ENCODE measurements at regions not wholly inside any gene's neighbourhood (a gene's known extent, or its start where the extent isn't known, plus 50 kb on each side); places are given as distances from the start of the nearest gene placed in this dataset.

GRCh38 chr1:102234753-102235359 is 238.1 kb upstream of the OLFM3 start (continued):
- no peak for TF ChIP-seq REST (IDR thresholded peaks at IDR 0.05; ENCODE audit: low read depth, low read length)
- TF ChIP-seq FOXJ3 (CRISPR knock-in tag; IDR thresholded peaks at IDR 0.05), result no peak
- TF ChIP-seq MXI1 (IDR thresholded peaks at IDR 0.05; ENCODE audit: low read depth, low read length), result no peak
- TF ChIP-seq JUND (IDR thresholded peaks at IDR 0.05), result no peak
- no peak for TF ChIP-seq GATA2 (CRISPR knock-in tag; IDR thresholded peaks at IDR 0.05)
- TF ChIP-seq ZBTB33 (IDR thresholded peaks at IDR 0.05; ENCODE audit: borderline replicate concordance, low read depth), result no peak
- no peak for TF ChIP-seq GABPA (IDR thresholded peaks at IDR 0.05; ENCODE audit: low read depth)
- no peak for TF ChIP-seq EP300 (IDR thresholded peaks at IDR 0.05; ENCODE audit: borderline replicate concordance in 1 of 2, low read depth in 1 of 2, low read length in 1 of 2)

DNA sequence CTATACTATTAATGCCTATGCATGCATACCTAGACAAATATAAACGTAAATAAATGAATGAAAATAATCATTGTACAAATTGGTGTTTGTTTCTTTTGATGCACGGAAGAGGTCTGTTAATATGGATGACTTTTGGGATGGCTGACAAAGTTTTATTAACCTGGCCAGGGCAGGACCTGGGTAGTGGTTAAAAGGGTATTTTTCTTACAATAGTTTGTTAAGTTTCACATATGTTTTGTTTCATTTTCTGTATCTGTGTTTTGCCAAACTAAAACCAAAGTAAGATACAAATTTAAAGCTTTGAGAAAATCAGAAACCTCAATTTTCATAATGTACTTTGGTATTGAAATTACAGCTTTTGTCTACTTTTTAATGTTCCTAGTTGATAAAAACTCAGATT is 222.7 kb upstream of the OLFM3 start:
- CTCF ChIA-PET, result no interaction called here
- no peaks in the 10 kb centered on the region for H3K27me3 ChIP-seq (ENCODE audit: insufficient read depth)
- H3K4me3 ChIP-seq (ENCODE audit: low read depth in 2 of 2, low read length in 1 of 2), result no peak overlapping the region
- POLR2A ChIA-PET, result no interaction called here
- H3K9ac ChIP-seq, result no peak overlapping the region
- no peak overlapping the region for H2AFZ ChIP-seq (ENCODE audit: low read depth)
- H3F3A ChIP-seq (replicated peaks; ENCODE audit: insufficient read depth), result no peaks in the 10 kb centered on the region
- H3K9me3 ChIP-seq, result no peaks in the 10 kb centered on the region
- no peak for DNase-seq
- no peaks in the 10 kb centered on the region for H4K20me1 ChIP-seq (ENCODE audit: insufficient read depth)
- TF ChIP-seq RAD21 (IDR thresholded peaks at IDR 0.05; ENCODE audit: low read length) (no peak), FOXJ3 (CRISPR knock-in tag; IDR thresholded peaks at IDR 0.05) (no peak), TEAD4 (IDR thresholded peaks at IDR 0.05; ENCODE audit: borderline replicate concordance, insufficient read depth) (no peak), FOXM1 (IDR thresholded peaks at IDR 0.05; ENCODE audit: low read depth) (no peak), TCF12 (IDR thresholded peaks at IDR 0.05) (no peak), REST (IDR thresholded peaks at IDR 0.05; ENCODE audit: low read depth, low read length) (no peak), YY1 (IDR thresholded peaks at IDR 0.05; ENCODE audit: low read depth) (no peak), SMC3 (IDR thresholded peaks at IDR 0.05; ENCODE audit: low read depth, low read length) (no peak), JUND (IDR thresholded peaks at IDR 0.05) (no peak), TAF1 (IDR thresholded peaks at IDR 0.05; ENCODE audit: borderline replicate concordance, low read depth, low read length) (no peak)
- TF ChIP-seq, protein P1, sequence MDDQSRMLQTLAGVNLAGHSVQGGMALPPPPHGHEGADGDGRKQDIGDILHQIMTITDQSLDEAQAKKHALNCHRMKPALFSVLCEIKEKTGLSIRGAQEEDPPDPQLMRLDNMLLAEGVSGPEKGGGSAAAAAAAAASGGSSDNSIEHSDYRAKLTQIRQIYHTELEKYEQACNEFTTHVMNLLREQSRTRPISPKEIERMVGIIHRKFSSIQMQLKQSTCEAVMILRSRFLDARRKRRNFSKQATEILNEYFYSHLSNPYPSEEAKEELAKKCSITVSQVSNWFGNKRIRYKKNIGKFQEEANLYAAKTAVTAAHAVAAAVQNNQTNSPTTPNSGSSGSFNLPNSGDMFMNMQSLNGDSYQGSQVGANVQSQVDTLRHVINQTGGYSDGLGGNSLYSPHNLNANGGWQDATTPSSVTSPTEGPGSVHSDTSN (IDR thresholded peaks at IDR 0.05), result no peak
- TF ChIP-seq, protein P2, sequence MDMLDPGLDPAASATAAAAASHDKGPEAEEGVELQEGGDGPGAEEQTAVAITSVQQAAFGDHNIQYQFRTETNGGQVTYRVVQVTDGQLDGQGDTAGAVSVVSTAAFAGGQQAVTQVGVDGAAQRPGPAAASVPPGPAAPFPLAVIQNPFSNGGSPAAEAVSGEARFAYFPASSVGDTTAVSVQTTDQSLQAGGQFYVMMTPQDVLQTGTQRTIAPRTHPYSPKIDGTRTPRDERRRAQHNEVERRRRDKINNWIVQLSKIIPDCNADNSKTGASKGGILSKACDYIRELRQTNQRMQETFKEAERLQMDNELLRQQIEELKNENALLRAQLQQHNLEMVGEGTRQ (IDR thresholded peaks at IDR 0.05; ENCODE audit: borderline replicate concordance, low read depth, low read length), result no peak
- TF ChIP-seq, protein P3, sequence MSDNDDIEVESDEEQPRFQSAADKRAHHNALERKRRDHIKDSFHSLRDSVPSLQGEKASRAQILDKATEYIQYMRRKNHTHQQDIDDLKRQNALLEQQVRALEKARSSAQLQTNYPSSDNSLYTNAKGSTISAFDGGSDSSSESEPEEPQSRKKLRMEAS (IDR thresholded peaks at IDR 0.05; ENCODE audit: low read depth), result no peak
- 0 out of 2 replicates have a peak, but pooled peaks cover 3% of the 10 kb centered on the region for H3K9me2 ChIP-seq
- H3K4me1 ChIP-seq (ENCODE audit: control insufficient read depth in 1 of 2, insufficient read depth in 2 of 2, low read depth in 1 of 2, low read length in 1 of 2), result no peaks in the 10 kb centered on the region
- 27% methylated on average over 2 of the region's 2 CpGs for WGBS (ENCODE audit: low lambda C conversion rate)
- no peaks in the 10 kb centered on the region for H3K36me3 ChIP-seq (replicated peaks in 1 of 2; ENCODE audit: control insufficient read depth in 1 of 2, insufficient read depth in 2 of 2, low read length in 1 of 2)
- no peak overlapping the region for H3K4me2 ChIP-seq
- H3K79me2 ChIP-seq (ENCODE audit: insufficient read depth), result no peaks in the 10 kb centered on the region
- H3K27ac ChIP-seq (ENCODE audit: low read depth in 2 of 2, low read length in 1 of 2), result no peak overlapping the region
